ENCODE measurements at regions not wholly inside any gene's neighbourhood (a gene's known extent, or its start where the extent isn't known, plus 50 kb on each side); places are given as distances from the start of the nearest gene placed in this dataset.

DNA sequence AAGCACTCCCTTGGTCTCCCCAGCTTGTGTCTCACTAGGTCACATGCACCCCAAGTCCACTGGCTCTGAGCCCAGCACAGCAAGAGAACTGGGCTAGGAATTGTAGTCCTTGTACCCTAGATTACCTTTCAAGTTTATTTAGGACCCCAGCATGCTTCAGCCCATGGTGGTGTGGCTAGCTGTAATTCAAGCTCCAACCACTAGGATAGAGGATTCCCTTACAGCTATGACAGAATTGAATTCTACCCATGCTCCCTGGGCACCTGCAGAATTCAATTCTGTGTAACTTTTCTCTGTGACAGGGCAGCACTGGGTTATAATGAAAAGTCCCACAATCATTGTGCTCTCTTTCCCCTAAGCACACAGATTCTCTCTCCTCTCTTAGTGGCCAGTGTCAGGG lies 253.8 kb upstream of the DMD start:
- TF ChIP-seq CTCF (IDR thresholded peaks at IDR 0.05; ENCODE audit: insufficient read depth, low read length) (no peak), POLR2AphosphoS5 (IDR thresholded peaks at IDR 0.05; ENCODE audit: low read depth) (no peak), REST (IDR thresholded peaks at IDR 0.05; ENCODE audit: insufficient replicate concordance, low read depth) (no peak)

Measured in HL-60 (cell line).